ENCODE measurements at regions not wholly inside any gene's neighbourhood (a gene's known extent, or its start where the extent isn't known, plus 50 kb on each side); places are given as distances from the start of the nearest gene placed in this dataset.

- ChIA-PET CTCF (no interaction called here), POLR2A (no interaction called here)
Observed at GRCh38 chr16:50998411-50998810, 152.7 kb downstream of the SALL1 start.

- ChIA-PET CTCF (no interaction called here), POLR2A (no interaction called here)
Observed at GRCh38 chr16:50997679-50998078, 153.4 kb downstream of the SALL1 start.

GRCh38 chr16:50996830-50997186 lies 154.3 kb downstream of the SALL1 start:
- ChIA-PET POLR2A (no interaction called here), CTCF (no interaction called here)

DNA sequence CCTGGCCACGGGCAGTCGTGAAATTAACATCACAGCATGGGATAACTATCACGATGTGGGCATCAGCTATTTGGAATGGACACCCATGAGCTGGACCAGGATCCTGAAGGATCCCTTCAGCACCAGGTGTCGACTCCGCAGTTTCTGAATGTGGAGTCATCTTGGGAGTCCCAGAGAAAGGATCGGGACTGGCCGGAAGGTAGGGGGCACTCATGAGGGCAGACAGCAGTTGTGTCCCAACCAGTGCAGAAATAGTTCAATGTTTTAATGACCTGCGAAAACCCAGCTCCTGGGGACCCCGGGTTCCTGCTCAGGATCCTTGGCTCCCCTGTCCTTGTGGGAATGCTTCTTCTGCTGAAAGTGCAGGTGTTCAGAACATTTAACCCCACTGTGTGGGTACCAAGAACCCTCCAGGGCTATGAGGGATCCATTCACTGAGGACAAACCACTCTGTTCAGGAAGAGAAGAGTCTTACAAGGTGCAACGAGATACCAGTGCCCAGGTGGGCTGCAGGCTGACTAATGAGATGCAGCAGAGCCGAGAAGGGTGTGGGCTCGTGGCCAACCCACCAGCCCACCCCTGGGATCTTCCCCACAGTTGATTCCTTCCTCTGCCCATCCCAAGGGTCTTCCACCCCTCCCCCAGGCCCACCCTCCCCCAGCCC lies 154.8 kb downstream of the SALL1 start:
- ChIA-PET CTCF (no interaction called here), POLR2A (no interaction called here)

DNA sequence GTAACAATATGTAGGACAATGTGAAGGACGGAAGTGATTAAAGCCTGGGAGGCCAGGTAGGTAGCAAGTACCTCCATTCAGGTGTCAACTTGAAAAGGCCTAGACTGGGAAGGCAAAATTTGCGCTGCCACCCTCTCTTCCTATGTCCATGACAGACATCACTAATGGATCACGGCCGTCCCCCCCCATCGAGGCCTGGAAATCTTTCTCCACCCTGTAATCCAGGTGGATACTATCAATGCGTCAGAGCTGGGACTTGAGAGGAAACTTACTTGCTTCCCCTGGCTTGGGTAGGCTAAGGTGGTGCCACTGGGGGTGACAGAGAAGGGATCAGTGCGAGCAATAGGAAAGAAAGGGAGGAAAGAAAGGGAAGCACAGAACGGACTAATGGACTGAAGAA lies 156.1 kb downstream of the SALL1 start:
- ChIA-PET POLR2A (no interaction called here), CTCF (no interaction called here)

DNA sequence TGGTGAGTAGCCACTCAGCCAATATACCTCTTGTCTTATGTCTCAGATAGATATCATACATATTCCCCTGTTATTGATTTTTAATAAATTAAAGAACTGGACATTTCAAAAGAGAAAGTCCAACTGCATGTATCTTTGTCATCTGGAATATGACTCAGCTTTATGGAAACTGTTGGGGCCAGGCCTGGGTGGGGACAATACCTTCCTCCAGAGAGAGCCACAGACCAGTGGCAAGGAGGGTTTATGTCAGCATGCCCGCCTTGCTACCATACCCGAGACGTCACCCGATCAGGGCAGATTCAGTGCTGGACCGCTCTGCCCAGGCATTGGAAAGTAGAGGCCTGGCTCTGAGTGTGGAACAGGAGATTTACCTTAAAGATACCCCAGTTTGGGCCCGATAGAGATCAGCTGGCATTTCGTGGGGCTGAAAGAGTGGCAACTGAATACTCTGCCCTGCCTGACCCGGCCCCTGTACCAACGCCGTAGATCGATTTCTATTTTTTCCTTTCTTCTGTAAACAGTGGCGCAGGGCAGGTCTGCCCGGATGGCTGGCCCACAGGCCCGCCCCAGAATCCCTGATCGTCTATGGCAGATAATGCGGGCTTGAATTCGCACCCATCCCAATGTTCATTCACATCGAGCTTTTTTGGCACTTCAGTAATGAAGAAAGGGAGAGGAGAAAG lies 158.6 kb downstream of the SALL1 start:
- ChIA-PET POLR2A (no interaction called here), CTCF (no interaction called here)

- CTCF ChIA-PET, result no interaction called here
- POLR2A ChIA-PET, result no interaction called here
Observed at GRCh38 chr16:50991436-50991835, 159.6 kb downstream of the SALL1 start.

GRCh38 chr16:50991006-50991405 lies 160.1 kb downstream of the SALL1 start:
- ChIA-PET CTCF (no interaction called here), POLR2A (no interaction called here)

DNA sequence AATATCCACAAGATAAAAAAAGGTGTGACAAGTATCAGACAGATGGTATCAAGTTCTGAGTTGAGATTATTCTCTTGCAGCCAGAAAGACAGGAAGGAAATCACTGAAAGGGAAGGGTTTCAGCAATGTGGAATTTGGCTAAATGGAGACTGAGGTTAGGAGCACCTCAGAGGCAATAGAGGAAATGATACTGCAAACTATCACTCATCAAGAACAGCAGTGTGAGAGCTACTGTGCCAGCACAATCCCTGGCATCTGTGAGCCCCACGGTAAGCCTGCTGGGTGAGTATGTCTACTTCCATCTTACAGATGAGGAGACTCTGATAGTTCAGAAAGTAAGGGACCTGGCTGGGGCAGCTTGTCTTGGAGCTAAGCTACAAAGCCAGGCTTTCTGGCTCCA lies 162.0 kb downstream of the SALL1 start:
- POLR2A ChIA-PET, result no interaction called here
- CTCF ChIA-PET, result no interaction called here

DNA sequence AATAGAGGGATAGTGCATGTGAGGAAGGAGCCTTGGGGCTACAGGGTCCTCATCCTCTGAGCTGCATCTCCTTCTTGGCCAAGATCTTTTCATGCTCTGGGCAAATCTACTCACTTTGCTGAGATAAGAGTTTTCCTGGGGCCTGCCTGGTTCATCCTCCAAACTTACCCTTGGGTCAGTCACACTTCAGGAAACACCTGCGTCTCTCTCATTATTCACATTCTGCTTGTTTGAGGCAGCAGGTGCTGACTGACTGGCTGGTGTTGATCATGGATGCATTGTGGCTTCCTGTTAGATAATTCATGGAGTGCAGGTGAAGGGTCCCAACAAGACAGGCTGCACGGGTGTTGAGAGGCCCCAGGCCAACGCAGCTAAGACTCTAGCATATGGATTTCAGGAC lies 162.6 kb downstream of the SALL1 start:
- ChIA-PET POLR2A (no interaction called here), CTCF (no interaction called here)

DNA sequence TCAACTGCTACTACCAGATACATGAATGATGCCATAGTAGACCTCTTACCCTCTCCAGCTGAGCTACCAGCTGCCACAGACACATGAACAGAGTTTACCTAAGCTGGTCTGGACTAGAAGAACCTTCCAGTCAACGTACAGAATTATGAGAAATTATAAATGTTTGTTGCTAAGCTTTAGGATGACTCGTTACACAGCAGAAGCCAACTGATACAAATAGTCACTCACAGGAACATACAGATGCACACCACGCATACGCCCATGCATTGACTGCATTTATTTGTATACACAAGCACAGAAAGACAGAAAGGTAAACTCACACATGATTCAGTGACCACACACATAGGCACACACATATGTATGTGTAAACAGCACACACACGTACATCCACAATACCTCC lies 164.6 kb downstream of the SALL1 start:
- ChIA-PET CTCF (no interaction called here), POLR2A (no interaction called here)

- POLR2A ChIA-PET, result no interaction called here
- CTCF ChIA-PET, result no interaction called here
Observed at GRCh38 chr16:50985733-50986132, 165.3 kb downstream of the SALL1 start.

- POLR2A ChIA-PET, result no interaction called here
- CTCF ChIA-PET, result no interaction called here
Observed at GRCh38 chr16:50984688-50985087, 166.4 kb downstream of the SALL1 start.

DNA sequence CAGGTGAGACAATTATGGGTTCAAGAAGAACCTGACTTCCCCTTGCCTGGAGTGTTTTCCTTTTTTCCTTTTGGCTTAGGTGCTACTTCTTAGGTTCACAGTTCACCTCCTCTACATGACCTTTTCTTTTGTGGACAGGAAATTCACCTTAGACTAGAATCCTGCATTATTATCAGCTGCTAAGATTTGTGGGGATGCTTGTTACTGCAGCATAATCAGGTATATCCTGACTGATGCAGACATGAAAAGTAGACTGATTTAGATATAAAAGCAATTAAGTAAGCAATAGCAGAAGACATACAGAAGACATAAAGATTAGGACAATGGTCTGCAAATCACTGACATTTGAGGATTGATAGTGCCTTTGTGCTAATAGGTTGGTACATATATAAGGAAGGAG lies 168.3 kb downstream of the SALL1 start:
- POLR2A ChIA-PET, result no interaction called here
- CTCF ChIA-PET, result no interaction called here

- CTCF ChIA-PET, result no interaction called here
- POLR2A ChIA-PET, result no interaction called here
Observed at GRCh38 chr16:50981951-50982350, 169.1 kb downstream of the SALL1 start.

- CTCF ChIA-PET, result no interaction called here
- POLR2A ChIA-PET, result no interaction called here
Observed at GRCh38 chr16:50980666-50981065, 170.4 kb downstream of the SALL1 start.

DNA sequence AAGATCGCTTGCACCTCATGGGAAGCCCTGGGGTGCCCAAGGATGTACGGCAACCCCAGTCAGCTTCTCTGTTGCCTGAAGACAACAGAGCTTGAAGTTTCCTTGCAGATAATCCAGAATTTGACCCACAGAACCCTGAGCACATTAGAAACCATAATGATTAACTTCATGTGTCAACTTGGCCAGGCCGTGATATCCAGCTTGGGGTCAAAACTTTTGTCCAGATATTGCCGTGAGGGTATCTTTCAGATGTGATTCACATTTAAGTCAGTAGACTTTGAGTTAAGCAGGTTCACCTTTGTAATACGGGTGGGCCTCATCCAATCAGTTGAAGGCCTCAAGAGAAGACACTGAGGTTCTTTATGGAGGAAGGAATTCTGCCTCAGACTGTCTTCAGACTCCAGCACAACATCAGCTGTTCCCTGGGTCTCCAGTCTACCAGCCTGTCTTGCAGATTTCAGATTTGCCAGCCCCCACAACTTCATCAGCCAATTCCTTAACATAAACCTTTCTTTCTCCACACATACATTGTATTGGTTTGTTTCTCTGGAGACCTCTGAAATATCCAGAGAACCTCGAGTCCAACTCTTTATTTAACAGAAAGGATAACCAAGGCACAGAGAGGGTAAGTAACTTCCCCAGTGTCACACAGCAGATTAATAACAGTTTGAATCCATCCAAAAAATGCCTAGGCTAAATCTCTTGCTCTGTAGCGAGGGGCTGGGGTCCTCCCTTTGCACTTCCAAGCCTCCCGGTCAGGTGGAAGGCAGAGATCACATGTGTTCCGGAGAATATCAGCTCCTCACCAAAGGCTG lies 171.1 kb downstream of the SALL1 start:
- ChIA-PET CTCF (no interaction called here), POLR2A (no interaction called here)

DNA sequence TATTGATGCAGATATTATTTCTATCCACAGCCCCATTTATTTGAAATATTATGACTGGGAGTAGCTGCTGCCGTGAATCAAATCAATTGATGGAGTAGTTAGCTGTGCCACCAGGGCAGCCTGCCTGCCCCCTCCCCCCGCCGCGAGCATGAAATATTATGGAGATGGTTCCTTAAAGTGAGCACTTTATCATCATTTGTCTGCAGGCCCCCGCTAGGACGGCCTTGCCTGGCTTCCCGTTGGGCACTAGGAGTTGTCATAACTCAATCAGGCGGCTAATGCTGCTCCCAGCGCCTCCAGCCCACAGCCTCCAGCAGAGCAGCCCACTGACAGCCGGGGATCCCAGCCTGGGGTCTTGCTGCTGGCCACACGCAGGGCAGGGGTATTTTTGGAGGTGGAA lies 173.9 kb downstream of the SALL1 start:
- POLR2A ChIA-PET, result no interaction called here
- CTCF ChIA-PET, result no interaction called here

DNA sequence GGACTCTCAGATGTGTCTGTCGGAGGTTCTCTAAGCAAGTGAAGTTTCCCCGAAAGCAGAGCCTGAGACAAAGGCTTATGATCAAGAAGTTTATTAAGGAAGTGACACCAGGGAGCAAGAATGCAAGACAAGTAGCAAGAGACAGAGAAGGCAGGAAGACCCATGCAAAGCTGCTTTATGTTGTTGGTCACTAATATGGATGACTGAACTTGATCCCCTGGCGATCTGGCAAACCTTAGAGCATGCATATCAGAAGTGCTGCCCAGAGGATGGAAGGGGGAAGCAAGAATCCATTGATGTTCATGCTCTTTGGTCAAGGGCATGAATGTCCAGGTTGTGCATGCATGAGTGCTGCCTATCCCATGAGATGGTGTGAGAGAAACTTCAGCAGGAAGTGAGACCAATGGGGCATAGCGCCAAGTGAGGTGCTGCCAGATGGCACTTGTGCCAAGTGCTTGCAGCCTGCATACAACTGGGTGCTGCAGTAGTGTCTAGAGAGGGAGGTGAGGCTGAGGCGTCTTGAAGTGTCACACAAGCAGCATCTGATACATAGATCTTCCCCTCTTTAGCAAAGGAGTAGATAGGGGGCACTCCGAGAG lies 176.5 kb downstream of the SALL1 start:
- CTCF ChIA-PET, result no interaction called here
- POLR2A ChIA-PET, result no interaction called here

GRCh38 chr16:50972876-50973275 lies 178.2 kb downstream of the SALL1 start:
- ChIA-PET CTCF (no interaction called here), POLR2A (no interaction called here)

GRCh38 chr16:50970281-50970680 lies 180.8 kb downstream of the SALL1 start:
- ChIA-PET POLR2A (no interaction called here), CTCF (no interaction called here)
